ENCODE measurements at regions not wholly inside any gene's neighbourhood (a gene's known extent, or its start where the extent isn't known, plus 50 kb on each side); places are given as distances from the start of the nearest gene placed in this dataset.

- ATAC-seq (no peak), DNase-seq (ENCODE audit: low read depth, low spot score) (no peak)
- H3K9me3 ChIP-seq (ENCODE audit: control insufficient read depth in 1 of 2, insufficient read depth in 1 of 2, low read depth in 1 of 2, low read length in 2 of 2) = no peaks in the 10 kb centered on the region
- BruUV-seq (replicated peaks) = no TSS peak
- ChIA-PET POLR2A (no interaction called here), CTCF (no interaction called here), RAD21 (ENCODE audit: low non-redundant PET in 1 of 2, low total read pairs in 2 of 2, uncharacterized antibody in 2 of 2, unreplicated experiment in 2 of 2) (no interaction called here)
- no peaks in the 10 kb centered on the region for H3K36me3 ChIP-seq (ENCODE audit: control insufficient read depth in 1 of 2, insufficient read depth in 2 of 2, low read length in 2 of 2)
- H2AFZ ChIP-seq (ENCODE audit: low read depth, low read length, poor library complexity, severe bottlenecking) = no peak overlapping the region
- H3K27ac ChIP-seq (ENCODE audit: low read depth, low read length) = no peak overlapping the region
- intact Hi-C loops (cut with micrococcal nuclease) = loop anchor here (10.0 kb wide), 1 partner anchor 1827 kb away; no protein-coding TSS in a partner anchor
- no peaks in the 10 kb centered on the region for H4K20me1 ChIP-seq (ENCODE audit: insufficient read depth)
- H3K4me3 ChIP-seq (replicated peaks in 1 of 2; ENCODE audit: low read depth in 1 of 2, low read length in 2 of 2) = no peak overlapping the region
- no peak overlapping the region for H3K9ac ChIP-seq (ENCODE audit: low read length)
- H3K4me1 ChIP-seq (ENCODE audit: control insufficient read depth in 1 of 2, insufficient read depth in 2 of 2, low read length in 2 of 2) = no peaks in the 10 kb centered on the region
- H3K79me2 ChIP-seq (ENCODE audit: insufficient read depth, low read length) = no peaks in the 10 kb centered on the region
- H3K9me2 ChIP-seq (ENCODE audit: insufficient read depth) = no peaks in the 10 kb centered on the region
- TF ChIP-seq CBX3 (IDR thresholded peaks at IDR 0.05; ENCODE audit: low read depth) = no peak
- no peak for TF ChIP-seq JUND (IDR thresholded peaks at IDR 0.05)
- TF ChIP-seq TCF7L2 (IDR thresholded peaks at IDR 0.05; ENCODE audit: borderline replicate concordance, extremely low read depth, insufficient read depth, insufficient read length) = no peak
- no peak for TF ChIP-seq POLR2A (IDR thresholded peaks at IDR 0.05; ENCODE audit: borderline replicate concordance, extremely low read depth, insufficient read depth, insufficient read length)
- TF ChIP-seq ZNF274 (IDR thresholded peaks at IDR 0.05; ENCODE audit: low read depth, low read length) = no peak
- no peak for TF ChIP-seq ATF3 (IDR thresholded peaks at IDR 0.05)
- TF ChIP-seq CTCF (IDR thresholded peaks at IDR 0.05 in 2 of 3, conservative IDR thresholded peaks at IDR 0.05 in 1 of 3; ENCODE audit: borderline replicate concordance in 1 of 3, insufficient read depth in 1 of 3, low read depth in 2 of 3, low read length in 2 of 3) = no peak
- no peak for TF ChIP-seq SRF (IDR thresholded peaks at IDR 0.05; ENCODE audit: low read depth)
- TF ChIP-seq ELF1 (IDR thresholded peaks at IDR 0.05; ENCODE audit: borderline replicate concordance, low read depth) = no peak
- TF ChIP-seq RAD21 (IDR thresholded peaks at IDR 0.05; ENCODE audit: low read depth) = no peak
- TF ChIP-seq CEBPB (IDR thresholded peaks at IDR 0.05; ENCODE audit: low read depth) = no peak
- TF ChIP-seq ZBTB33 (IDR thresholded peaks at IDR 0.05; ENCODE audit: extremely low read depth, insufficient replicate concordance, low read length) = no peak
- no peak for TF ChIP-seq FOSL1 (IDR thresholded peaks at IDR 0.05; ENCODE audit: low read depth)
- TF ChIP-seq EGR1 (IDR thresholded peaks at IDR 0.05; ENCODE audit: low read depth) = no peak
- no peak for TF ChIP-seq EZH2phosphoT487 (IDR thresholded peaks at IDR 0.05; ENCODE audit: borderline replicate concordance)
- TF ChIP-seq ZFX (IDR thresholded peaks at IDR 0.05) = no peak
- no peak for TF ChIP-seq YY1 (IDR thresholded peaks at IDR 0.05; ENCODE audit: extremely low read depth, insufficient replicate concordance, low read depth, low read length)
- TF ChIP-seq POLR2AphosphoS5 (IDR thresholded peaks at IDR 0.05; ENCODE audit: low read depth, low read length) = no peak
- no peak for TF ChIP-seq EZH2 (IDR thresholded peaks at IDR 0.05)
- TF ChIP-seq SP1 (IDR thresholded peaks at IDR 0.05; ENCODE audit: low read depth) = no peak
- no peak overlapping the region for H3K4me2 ChIP-seq (ENCODE audit: low read length)
- no peaks in the 10 kb centered on the region for H3K27me3 ChIP-seq (ENCODE audit: insufficient read depth, low read length)
Observed at GRCh38 chr2:67471681-67472080, 74.5 kb downstream of the ETAA1 start.

All from HCT116 (cell line).